AML-193 (cell line): ENCODE measurements at regions not wholly inside any gene's neighbourhood (a gene's known extent, or its start where the extent isn't known, plus 50 kb on each side); places are given as distances from the start of the nearest gene placed in this dataset.

Source experiments
- DNase-seq, 2 experiments: peaks; one replicate each; lab custom pipeline; 2025; lab: John Stamatoyannopoulos, UW

- no peak for DNase-seq
Measured at GRCh38 chr1:61523229-61523628, 201.7 kb downstream of the TM2D1 start.

GRCh38 chr1:61520401-61520800 lies 204.5 kb downstream of the TM2D1 start:
- DNase-seq = peak in 1 of 2 experiments; percentile 2

- no peak for DNase-seq
Measured at GRCh38 chr1:61519631-61520030, 205.3 kb downstream of the TM2D1 start.

- DNase-seq = no peak
Measured at GRCh38 chr1:61518670-61519400, 206.1 kb downstream of the TM2D1 start.

GRCh38 chr1:61517345-61517744 lies 207.6 kb downstream of the TM2D1 start:
- no peak for DNase-seq

- no peak for DNase-seq
Measured at GRCh38 chr1:61515096-61515495, 209.8 kb downstream of the TM2D1 start.
